Activated CD4-positive, alpha-beta T cell treated with anti-CD3 and anti-CD28 coated beads for 4 hours (primary cell): ENCODE measurements at regions not wholly inside any gene's neighbourhood (a gene's known extent, or its start where the extent isn't known, plus 50 kb on each side); places are given as distances from the start of the nearest gene placed in this dataset.
"Not testable (repeated sequence)": the region's sequence is repeated elsewhere in the genome, so short reads cannot be mapped to it uniquely, and the experiment has no call there.

Source experiments
- DNase-seq, 2 donors: peaks; one replicate each; pipeline ENCODE4 v3.0.0-alpha.2; 2020

- not testable (repeated sequence) for DNase-seq
Measured at GRCh38 chr20:48490341-48490740, 337.5 kb downstream of the PREX1 start.

- DNase-seq = no peak
Measured at GRCh38 chr20:48489656-48490055, 338.1 kb downstream of the PREX1 start.

- no peak for DNase-seq
Measured at GRCh38 chr20:48489046-48489463, 338.7 kb downstream of the PREX1 start.

DNA sequence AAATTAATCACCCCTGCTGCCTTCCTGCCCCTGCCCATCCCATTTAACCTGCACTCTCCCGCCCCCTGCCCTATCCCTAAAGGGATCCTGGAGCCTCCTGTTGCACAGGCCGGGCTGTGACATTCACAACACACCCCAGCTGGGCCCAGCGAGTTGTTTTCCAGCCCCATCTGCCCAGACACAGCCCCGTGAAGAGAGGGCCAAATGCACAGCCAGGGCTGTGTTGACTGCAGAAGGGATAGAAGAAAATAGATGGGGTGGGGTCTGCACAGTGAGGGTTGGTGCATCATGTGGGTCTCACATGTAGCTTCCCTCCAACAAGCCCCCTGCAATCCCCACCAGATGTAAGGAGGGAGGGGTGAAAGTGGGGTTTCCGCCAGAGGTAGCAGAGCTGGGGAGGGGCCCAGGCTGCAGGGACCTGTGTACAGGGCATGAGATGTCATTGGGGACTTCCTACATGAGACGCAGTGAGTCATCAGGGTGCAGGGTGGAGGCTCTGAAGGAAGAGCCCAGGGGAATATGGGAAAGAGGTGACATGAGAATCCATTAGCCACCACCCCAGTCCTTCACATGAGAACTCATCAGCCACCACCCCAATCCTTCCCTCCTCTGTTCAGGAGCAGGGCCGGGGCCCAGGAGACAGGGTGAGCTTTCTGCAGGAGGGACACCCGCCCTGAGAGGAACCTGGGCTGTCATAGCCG is 339.3 kb downstream of the PREX1 start:
- not testable (repeated sequence) for DNase-seq

DNA sequence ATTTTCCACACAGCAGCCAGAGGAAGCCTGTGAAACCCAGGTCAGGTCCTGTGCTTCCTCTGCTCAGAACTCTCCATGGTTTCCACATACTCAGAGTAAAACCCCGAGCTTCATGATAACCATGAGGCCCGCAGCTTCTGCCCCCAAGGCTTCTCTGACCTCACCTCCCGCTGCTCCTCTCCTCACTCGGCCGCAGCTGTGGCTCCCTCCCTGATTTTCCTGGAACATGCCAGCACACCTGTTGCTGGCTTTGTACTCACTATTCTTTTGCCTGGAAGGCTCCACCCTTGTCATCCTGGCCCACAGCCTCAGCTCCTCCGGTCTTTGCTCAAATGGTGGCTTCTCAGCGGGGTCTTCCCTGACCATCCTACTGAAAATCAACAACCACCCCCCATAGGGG is 341.7 kb downstream of the PREX1 start:
- no peak for DNase-seq

DNA sequence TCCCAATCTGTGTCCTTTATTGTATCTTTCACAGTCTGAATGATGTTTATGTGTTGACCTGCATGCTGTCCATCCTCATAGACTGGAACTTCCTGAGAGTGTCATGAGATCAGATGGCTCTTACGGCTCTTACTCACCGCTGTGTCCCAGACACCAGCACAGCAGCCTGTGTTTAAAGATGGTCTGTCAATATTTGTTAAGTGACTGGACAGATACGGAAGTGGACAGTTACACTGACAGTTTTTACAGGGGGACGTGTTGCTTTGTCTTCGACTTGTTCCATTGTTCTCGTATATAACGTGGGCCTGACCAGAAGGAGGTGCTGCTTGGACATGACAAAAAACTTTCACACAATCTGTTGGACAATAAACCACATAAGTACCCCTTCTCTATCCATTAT is 342.6 kb downstream of the PREX1 start:
- DNase-seq = not testable (repeated sequence)

GRCh38 chr20:48483334-48484066 is 344.3 kb downstream of the PREX1 start:
- no peak for DNase-seq

DNA sequence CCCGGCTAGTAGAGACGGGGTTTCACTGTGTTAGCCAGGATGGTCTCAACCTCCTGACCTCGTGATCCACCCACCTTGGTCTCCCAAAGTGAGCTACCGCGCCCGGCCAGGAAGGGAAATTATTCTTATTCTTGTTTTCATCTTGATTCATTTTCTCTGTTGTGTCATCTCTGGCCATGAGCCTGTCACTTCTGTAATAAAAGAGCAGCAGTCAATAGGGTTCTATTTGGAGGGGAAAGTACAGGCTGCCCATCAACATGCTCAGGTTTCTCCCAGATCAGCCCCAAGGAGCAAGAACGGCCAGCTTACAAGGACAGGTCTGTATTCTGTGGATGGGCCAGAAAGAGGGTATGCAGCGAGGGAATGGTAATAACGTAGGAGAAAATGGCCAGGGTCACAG is 345.0 kb downstream of the PREX1 start:
- DNase-seq = no peak

DNA sequence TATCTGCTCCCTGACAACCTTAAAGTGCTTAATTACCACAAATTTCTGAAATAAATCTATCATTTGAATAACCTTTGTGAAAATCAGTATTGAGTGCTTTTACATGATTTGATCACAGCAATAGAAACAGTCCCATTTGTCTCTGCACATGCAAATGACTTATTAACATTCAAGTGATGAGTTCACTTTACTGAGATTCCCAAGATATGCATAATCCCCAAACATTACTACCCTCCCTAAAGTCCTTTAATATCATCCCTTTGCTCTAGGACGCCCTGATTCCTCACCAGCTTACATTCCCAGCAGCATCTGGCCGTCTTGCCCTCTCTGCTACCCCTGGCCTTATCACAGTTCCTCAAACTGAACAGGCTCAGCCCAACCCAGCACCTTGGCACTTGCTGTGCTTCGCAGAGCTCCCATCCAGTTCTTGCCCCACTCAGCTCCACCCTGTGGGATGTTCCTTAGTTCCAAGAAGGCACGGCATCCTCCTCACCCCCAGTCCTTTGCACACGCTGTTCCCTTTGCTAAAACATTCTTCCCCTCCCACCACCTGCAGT is 347.5 kb downstream of the PREX1 start:
- no peak for DNase-seq

DNA sequence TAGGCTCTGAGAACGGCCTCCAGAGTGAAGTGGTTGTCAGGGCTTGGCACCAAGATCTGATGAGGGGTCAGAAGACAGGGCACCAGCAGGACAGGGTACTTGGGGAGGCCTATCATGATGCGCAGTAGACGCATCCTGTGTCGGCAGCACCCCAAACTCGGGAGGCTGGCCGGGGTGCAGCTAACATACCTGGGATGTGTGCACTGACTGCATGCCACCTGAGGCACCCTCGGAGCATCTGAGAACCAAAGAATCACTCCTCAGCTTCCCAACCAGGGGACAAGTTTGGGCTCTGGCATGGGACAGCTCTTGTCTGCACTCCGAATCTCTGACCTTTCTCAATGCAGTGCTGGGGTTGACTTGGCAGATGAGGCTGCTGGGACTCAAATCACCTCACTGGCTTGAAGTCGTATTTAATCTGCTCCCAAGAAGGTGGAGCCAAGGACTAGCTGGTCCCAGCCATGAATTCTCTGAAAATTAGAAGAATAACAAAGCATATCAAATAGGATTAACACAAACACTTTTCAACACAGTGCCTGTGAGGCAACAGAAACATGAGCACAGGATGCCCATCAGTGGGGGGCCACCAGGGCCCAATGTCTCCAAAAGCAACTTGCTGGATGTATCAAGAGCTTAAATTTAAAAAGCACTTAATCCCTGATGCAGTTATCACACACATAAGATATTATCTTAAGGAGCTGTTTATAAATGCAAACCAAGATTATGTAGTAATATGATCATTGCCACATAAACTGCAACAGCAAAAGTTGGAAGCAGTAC is 348.8 kb downstream of the PREX1 start:
- DNase-seq = no peak

DNA sequence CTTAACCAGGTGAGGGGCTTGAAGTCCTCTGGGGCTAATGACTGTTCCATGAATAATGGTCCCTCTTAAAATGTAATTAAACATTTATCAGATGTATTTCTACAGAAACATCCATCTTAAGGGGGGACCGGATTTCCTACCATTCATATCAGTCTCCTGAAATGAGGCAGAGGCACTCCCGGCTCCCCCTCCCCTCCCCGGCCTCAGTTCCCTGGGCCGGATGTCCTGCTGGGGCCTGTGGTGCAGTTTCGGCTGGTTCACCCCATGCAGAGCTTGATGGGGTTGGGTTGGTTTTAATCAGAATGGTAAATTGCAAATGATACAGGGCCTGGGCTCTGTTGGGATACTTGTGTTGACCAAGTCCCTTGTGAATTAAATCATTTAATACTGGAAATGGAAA is 349.4 kb downstream of the PREX1 start:
- no peak for DNase-seq

DNA sequence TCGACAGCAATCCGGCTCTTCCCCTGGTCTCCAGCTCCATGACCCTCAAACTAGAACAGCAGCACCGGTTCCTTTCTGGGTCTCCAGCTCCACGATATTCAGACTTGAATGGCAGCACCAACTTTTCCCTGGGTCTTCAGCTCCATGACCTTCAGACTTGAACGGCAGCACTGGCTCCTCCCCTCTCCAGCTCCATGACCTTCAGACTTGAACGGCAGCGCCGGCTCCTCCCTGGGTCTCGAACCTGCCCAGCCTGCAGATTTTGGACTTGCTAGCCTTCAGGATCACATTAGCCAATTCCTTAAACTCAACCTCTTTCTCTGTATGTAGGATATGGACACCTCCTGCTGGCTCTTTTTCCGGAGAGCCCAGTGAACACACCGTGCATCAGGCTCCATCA is 350.9 kb downstream of the PREX1 start:
- no peak for DNase-seq

DNA sequence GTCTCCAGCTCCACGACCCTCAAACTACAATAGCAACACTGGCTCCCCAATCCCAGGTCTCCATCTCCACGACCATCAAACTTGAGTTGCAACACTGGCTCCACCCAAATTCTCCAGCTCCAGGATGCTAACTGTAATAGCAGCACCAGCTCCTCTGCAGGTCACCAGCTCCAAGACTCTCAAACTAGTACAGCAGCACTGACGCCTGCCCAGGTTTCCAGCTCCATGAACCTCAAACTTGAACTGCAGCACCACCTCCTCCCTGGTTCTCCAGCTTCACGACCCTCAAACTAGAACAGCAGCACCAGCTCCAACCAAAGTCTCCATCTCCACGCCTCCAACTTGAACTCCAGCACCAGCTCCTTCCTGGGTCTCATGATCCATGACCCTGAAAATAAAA is 353.8 kb downstream of the PREX1 start:
- no peak for DNase-seq

GRCh38 chr20:48471759-48472408 is 355.9 kb downstream of the PREX1 start:
- no peak for DNase-seq

GRCh38 chr20:48471176-48471575 is 356.6 kb downstream of the PREX1 start:
- DNase-seq = no peak

GRCh38 chr20:48470141-48470540 is 357.7 kb downstream of the PREX1 start:
- no peak for DNase-seq

- no peak for DNase-seq
Measured at GRCh38 chr20:48469026-48469425, 358.8 kb downstream of the PREX1 start.

DNA sequence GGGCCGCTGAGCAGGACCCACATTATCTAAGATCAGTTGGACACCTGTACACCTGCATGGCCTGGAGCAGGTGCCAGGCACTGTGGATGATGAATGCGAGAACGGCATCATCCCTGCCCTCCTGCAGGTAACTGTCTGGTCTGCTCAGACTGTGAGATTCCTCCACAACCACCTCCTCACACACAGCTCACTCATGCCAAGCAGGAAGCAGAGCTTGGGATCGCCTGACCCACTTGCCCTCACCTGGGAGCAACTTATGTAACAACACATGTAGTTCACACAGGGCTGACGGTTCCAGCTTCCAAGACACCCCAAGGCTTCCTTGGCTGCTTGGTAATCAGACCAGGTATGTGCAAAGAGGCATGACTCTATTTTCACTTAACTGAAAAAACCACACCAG is 359.2 kb downstream of the PREX1 start:
- DNase-seq = no peak

- no peak for DNase-seq
Measured at GRCh38 chr20:48467622-48468021, 360.2 kb downstream of the PREX1 start.

DNA sequence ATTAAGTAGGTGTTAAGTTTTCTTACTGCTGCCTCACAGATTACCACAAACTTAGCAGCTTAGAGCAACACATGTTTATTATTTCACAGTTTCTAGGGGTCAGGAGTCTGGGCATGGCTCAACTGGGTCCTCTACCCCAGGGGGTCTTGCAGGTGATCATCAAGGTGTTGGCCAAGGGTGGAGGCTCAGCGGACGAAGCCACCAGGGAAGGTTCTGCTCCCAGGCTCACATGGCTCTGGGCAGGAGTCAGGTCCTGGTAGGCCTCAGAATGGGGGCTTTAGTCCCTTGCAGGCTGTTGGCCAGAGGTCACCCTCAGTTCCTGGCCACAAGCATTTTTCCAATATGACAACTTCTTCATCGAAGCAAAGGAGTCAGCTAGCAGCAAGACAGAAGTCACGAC is 362.5 kb downstream of the PREX1 start:
- DNase-seq = no peak

DNA sequence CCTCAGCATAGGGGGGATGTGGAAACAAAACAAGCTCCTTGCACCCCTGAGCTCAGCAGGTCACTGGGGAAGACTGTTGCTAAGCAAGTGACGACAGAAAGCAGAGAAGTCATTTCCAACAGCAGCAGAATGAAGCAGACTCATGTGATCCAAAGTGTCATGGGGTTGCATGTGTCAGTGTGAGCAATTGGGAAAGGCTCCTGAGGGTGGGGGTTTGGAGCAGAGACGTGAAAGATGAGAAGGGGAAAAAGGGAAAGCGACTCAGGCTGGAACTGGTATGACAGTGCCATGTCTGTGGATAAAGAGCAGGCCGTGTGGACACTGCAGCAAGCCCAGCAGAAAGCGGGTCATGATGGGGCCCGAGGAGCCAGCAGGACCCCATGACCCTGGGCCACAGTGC is 363.9 kb downstream of the PREX1 start:
- DNase-seq = no peak

DNA sequence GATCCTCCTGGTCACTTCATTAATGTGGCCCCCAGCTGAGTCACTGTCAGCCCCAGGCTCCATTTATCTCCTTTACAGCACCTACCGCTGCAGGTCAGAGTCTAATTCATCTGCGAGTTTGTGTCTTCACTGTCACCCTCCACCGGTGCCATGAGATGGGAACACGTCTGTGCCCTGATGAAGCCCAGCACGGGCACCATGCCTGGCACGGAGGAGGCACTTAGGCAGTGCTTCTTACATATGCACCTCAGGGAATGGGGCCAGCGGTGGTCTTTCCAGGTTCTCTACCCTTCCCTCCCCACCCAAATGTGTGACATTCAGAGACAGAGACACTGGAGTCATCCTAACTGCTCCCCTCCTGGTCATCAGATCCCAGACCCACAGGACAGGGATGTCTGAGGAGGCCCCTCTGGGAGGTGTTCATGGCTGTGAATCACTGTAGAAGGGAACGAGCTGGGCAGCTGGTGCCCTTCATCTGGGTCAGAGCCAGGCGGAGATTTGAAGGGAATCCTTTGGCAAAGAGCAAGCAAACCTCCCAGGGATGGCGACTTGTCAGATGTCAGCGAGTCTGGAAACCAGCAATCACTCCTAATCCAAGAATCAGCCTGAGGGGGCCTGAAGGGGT is 364.6 kb downstream of the PREX1 start:
- no peak for DNase-seq

DNA sequence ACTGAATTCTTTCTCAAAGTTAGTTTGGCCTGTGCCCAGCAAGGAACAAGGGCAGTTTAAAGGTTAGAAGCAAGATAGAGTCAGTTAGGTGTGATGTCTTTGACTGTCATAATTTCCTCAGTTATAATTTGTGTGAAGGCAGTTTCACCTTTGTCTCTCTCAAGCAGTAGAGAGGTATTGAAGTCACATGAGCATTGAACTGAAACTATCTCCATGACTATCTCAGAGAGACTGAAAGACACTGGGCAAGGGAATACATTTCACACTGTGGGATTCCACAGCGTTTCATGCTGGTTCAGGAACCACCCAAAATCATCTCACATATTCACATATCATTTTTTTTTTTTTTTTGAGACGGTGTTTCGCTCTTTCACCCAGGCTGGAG is 366.1 kb downstream of the PREX1 start:
- no peak for DNase-seq
